HFF-Myc (cell line): ENCODE measurements at regions not wholly inside any gene's neighbourhood (a gene's known extent, or its start where the extent isn't known, plus 50 kb on each side); places are given as distances from the start of the nearest gene placed in this dataset.
A peak's percentile ranks its signal among the peaks of the same experiment; 100 is the strongest.

ENCODE experiments used
- DNase-seq: peaks from one replicate; pipeline ENCODE4 v3.0.0-alpha.2; 2011; ENCODE audit warnings: low read depth; ENCODE audit errors: extremely low read depth
- H3K4me3 ChIP-seq: replicated peaks from 2 replicates; pipeline ENCODE4 v1.5.1; 2011; ENCODE audit warnings: low read depth, mild to moderate bottlenecking, control low read depth, low read length
- CTCF ChIP-seq: IDR thresholded peaks from 2 replicates; pipeline ENCODE4 v1.5.1; 2012; ENCODE audit warnings: mild to moderate bottlenecking, low read depth, low read length, control low read depth; ENCODE audit errors: missing control alignments

- no peak for TF ChIP-seq CTCF
- H3K4me3 ChIP-seq = no peak overlapping the region
- DNase-seq = no peak
These were observed 74.6 kb downstream of the CNTN3 start for GRCh38 chr3:74539876-74540275.

GRCh38 chr3:74538669-74539068 is 75.8 kb downstream of the CNTN3 start:
- DNase-seq = no peak
- no peak for TF ChIP-seq CTCF
- H3K4me3 ChIP-seq = no peak overlapping the region

- H3K4me3 ChIP-seq = no peak overlapping the region
- no peak for TF ChIP-seq CTCF
- no peak for DNase-seq
These were observed 76.6 kb downstream of the CNTN3 start for GRCh38 chr3:74537857-74538256.

DNA sequence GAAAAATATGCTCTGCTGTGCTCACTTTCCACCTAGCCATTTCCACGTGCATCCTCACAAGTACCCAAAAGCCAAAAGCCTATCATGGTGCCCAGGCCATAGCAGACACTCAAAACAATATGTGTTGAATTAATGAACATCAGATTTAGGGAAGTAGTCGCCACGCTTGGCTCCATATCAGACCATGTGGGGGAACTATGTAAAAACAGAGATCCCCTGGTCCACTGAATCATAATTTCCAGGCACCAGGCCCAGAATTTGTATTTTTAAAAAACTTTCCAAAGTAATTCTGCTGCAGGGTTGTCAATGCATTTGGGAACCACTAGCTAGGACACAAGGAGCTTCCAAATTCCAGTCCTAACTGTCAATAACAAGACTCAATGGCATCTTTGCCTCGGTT is 77.3 kb downstream of the CNTN3 start:
- no peak for TF ChIP-seq CTCF
- DNase-seq = peak; percentile 11
- no peak overlapping the region for H3K4me3 ChIP-seq

GRCh38 chr3:74535281-74535680 is 79.2 kb downstream of the CNTN3 start:
- H3K4me3 ChIP-seq = no peak overlapping the region
- DNase-seq = no peak
- no peak for TF ChIP-seq CTCF

DNA sequence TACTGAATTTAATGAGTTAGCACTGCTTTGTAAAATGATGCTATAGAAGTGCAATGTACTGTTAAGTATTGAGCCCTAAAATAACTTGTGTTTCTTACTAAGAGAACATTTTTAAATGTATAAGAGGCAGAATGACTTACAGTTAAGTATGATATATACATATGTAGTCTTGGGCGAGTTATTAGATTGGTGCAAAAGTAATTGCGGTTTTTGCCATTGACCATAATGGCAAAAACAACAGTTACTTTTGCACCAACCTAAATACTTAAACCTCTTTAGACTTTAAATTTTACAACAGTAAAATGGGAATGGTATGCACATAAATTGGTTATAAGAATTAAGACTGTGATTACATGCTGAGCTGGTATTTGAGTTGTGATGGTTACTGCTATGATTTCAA is 79.8 kb downstream of the CNTN3 start:
- TF ChIP-seq CTCF = no peak
- H3K4me3 ChIP-seq = no peak overlapping the region
- no peak for DNase-seq

GRCh38 chr3:74532446-74532845 is 82.0 kb downstream of the CNTN3 start:
- TF ChIP-seq CTCF = no peak
- peak; percentile 14 for DNase-seq
- H3K4me3 ChIP-seq = no peak overlapping the region
